Inflammatory macrophage treated with lipopolysaccharide for 1 hour (primary cell): ENCODE measurements at regions not wholly inside any gene's neighbourhood (a gene's known extent, or its start where the extent isn't known, plus 50 kb on each side); places are given as distances from the start of the nearest gene placed in this dataset.

Experiments used
- DNase-seq, 2 donors: peaks; one replicate each; pipeline ENCODE4 v3.0.0-alpha.2; 2020 to 2022

- no peak for DNase-seq
These were observed 1394.8 kb downstream of the DSC3 start for GRCh38 chr18:29647700-29648099.

- no peak for DNase-seq
These were observed 1398.3 kb downstream of the DSC3 start for GRCh38 chr18:29644276-29644675.

GRCh38 chr18:29629493-29630036, 1413.0 kb downstream of the DSC3 start:
- DNase-seq = no peak

GRCh38 chr18:29626094-29626493, 1416.4 kb downstream of the DSC3 start:
- DNase-seq = no peak

- no peak for DNase-seq
These were observed 1425.7 kb downstream of the DSC3 start for GRCh38 chr18:29616867-29617266.

- no peak for DNase-seq
These were observed 1432.1 kb upstream of the CDH2 start for GRCh38 chr18:29608982-29609381.

- no peak for DNase-seq
These were observed 1428.4 kb upstream of the CDH2 start for GRCh38 chr18:29605365-29605764.

- no peak for DNase-seq
These were observed 1420.0 kb upstream of the CDH2 start for GRCh38 chr18:29596959-29597358.

- no peak for DNase-seq
These were observed 1417.6 kb upstream of the CDH2 start for GRCh38 chr18:29594493-29594892.

GRCh38 chr18:29588446-29589100, 1411.6 kb upstream of the CDH2 start:
- DNase-seq = no peak

GRCh38 chr18:29586210-29586609, 1409.3 kb upstream of the CDH2 start:
- DNase-seq = no peak

GRCh38 chr18:29560270-29560669, 1383.3 kb upstream of the CDH2 start:
- peak in 1 of 2 donors; percentile 15 for DNase-seq

GRCh38 chr18:29556070-29556469, 1379.1 kb upstream of the CDH2 start:
- DNase-seq = no peak

- no peak for DNase-seq
These were observed 1372.8 kb upstream of the CDH2 start for GRCh38 chr18:29549759-29550158.

- no peak for DNase-seq
These were observed 1370.7 kb upstream of the CDH2 start for GRCh38 chr18:29547626-29548025.

GRCh38 chr18:29540548-29540947, 1363.6 kb upstream of the CDH2 start:
- no peak for DNase-seq

GRCh38 chr18:29531746-29532145, 1354.8 kb upstream of the CDH2 start:
- DNase-seq = no peak

- DNase-seq = no peak
These were observed 1346.4 kb upstream of the CDH2 start for GRCh38 chr18:29523371-29523770.

GRCh38 chr18:29512761-29513160, 1335.8 kb upstream of the CDH2 start:
- no peak for DNase-seq

GRCh38 chr18:29512203-29512602, 1335.3 kb upstream of the CDH2 start:
- no peak for DNase-seq

- DNase-seq = no peak
These were observed 1325.0 kb upstream of the CDH2 start for GRCh38 chr18:29501952-29502351.

- no peak for DNase-seq
These were observed 1319.3 kb upstream of the CDH2 start for GRCh38 chr18:29496152-29496680.

GRCh38 chr18:29494371-29494770, 1317.4 kb upstream of the CDH2 start:
- DNase-seq = no peak

GRCh38 chr18:29491907-29492306, 1315.0 kb upstream of the CDH2 start:
- no peak for DNase-seq

GRCh38 chr18:29488617-29489016, 1311.7 kb upstream of the CDH2 start:
- no peak for DNase-seq
